Activated CD8-positive, alpha-beta T cell treated with anti-CD3 and anti-CD28 coated beads for 36 hours (primary cell): ENCODE measurements at regions not wholly inside any gene's neighbourhood (a gene's known extent, or its start where the extent isn't known, plus 50 kb on each side); places are given as distances from the start of the nearest gene placed in this dataset.

Experiments
- ATAC-seq: fragments of 200-7000 bp; cut with Tn5 transposase; one replicate; pipeline ENCODE4 v1.10.0; 2021; ENCODE audit warnings: mild to moderate bottlenecking, moderate library complexity
- CTCF ChIA-PET: fragments of 350-600 bp; sonication (Branson Sonifier 250); formaldehyde crosslinking; loops from one replicate; lab custom pipeline; 2021; ENCODE audit warnings: antibody characterized with exemption; lab: Charles Lee
- POLR2A ChIA-PET: fragments of 350-600 bp; sonication (Branson Sonifier 250); formaldehyde crosslinking; loops from one replicate; lab custom pipeline; 2021; ENCODE audit warnings: antibody characterized with exemption; lab: Charles Lee
- DNase-seq: peaks from one replicate; pipeline ENCODE4 v3.0.0-alpha.2; 2020
- H3K27ac Mint-ChIP-seq: one replicate; pipeline ENCODE4 v1.8.0; 2021; ENCODE audit warnings: mild to moderate bottlenecking, mixed read lengths
- H3K27me3 Mint-ChIP-seq: one replicate; pipeline ENCODE4 v1.8.0; 2021; ENCODE audit warnings: mixed read lengths
- H3K36me3 Mint-ChIP-seq: one replicate; pipeline ENCODE4 v1.8.0; 2021; ENCODE audit warnings: low read depth, mixed read lengths
- H3K4me1 Mint-ChIP-seq: one replicate; pipeline ENCODE4 v1.8.0; 2021; ENCODE audit warnings: low read depth, mixed read lengths
- H3K4me3 Mint-ChIP-seq: one replicate; pipeline ENCODE4 v1.8.0; 2021; ENCODE audit warnings: mild to moderate bottlenecking, moderate library complexity, mixed read lengths
- H3K9me3 Mint-ChIP-seq: one replicate; pipeline ENCODE4 v1.8.0; 2021; ENCODE audit warnings: mixed read lengths
- intact Hi-C: fragments of 100-400 bp; cut with micrococcal nuclease; formaldehyde crosslinking; loops from one replicate; pipeline ENCODE4 v1.10.0; 2022
- TF ChIP-seq, protein P1 (sequence below): fragments of 200-600 bp; IDR thresholded peaks from one replicate; pipeline ENCODE4 v1.8.0; 2022; ENCODE audit warnings: antibody characterized with exemption, mild to moderate bottlenecking

DNA sequence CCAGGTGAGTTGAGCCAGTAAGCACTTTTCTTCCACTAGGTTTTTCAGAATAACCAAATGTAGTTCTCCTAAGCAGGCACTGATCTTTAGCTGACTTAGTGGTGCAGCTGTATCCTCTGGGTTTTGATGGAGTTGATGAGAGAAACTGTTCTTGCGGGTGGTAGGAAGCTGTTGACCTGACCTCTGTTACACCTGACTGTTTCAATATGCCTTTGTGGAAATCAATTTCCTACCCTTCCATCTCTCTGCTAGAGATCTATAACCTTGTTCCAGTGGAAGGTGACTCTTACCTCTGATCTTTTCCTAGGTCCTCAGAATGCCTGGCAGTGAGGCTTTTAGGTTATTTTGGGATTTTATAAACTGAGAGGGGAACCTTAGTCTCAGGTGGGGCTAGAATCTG is 51.6 kb upstream of the MACF1 start:
- ATAC-seq (no peak), DNase-seq (no peak)
- intact Hi-C loops = no loop called here
- Mint-ChIP-seq H3K4me3 (no peak overlapping the region), H3K27ac (no peak overlapping the region), H3K9me3 (no peaks in the 10 kb centered on the region), H3K4me1 (peaks cover 11% of the 10 kb centered on the region), H3K27me3 (peaks cover 2% of the 10 kb centered on the region), H3K36me3 (no peaks in the 10 kb centered on the region)
- ChIA-PET POLR2A (no interaction called here), CTCF (no interaction called here)
- TF ChIP-seq, protein P1, sequence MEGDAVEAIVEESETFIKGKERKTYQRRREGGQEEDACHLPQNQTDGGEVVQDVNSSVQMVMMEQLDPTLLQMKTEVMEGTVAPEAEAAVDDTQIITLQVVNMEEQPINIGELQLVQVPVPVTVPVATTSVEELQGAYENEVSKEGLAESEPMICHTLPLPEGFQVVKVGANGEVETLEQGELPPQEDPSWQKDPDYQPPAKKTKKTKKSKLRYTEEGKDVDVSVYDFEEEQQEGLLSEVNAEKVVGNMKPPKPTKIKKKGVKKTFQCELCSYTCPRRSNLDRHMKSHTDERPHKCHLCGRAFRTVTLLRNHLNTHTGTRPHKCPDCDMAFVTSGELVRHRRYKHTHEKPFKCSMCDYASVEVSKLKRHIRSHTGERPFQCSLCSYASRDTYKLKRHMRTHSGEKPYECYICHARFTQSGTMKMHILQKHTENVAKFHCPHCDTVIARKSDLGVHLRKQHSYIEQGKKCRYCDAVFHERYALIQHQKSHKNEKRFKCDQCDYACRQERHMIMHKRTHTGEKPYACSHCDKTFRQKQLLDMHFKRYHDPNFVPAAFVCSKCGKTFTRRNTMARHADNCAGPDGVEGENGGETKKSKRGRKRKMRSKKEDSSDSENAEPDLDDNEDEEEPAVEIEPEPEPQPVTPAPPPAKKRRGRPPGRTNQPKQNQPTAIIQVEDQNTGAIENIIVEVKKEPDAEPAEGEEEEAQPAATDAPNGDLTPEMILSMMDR = no peak

DNA sequence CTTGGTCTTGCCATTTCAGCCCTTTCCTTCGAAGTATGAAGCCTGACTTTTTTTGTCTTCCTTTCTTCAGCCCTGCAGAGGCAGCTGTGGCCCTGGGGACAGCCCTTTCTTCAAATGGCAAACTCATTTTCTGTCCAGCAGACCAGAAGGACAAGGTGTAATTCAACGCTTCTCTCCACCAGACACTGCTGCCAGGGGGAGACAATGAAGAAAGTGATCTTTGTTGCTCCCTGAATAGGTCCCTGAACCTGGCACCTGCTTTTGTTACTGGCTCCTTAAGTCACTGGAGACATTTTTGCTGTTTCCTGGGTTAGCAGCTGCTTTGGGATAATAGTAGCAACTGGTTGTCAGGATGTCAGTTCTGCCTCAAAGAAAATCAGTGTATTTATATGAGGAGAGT is 50.8 kb upstream of the MACF1 start:
- Mint-ChIP-seq H3K27ac (no peak overlapping the region), H3K36me3 (no peaks in the 10 kb centered on the region), H3K4me3 (no peak overlapping the region), H3K27me3 (peaks cover 2% of the 10 kb centered on the region), H3K9me3 (no peaks in the 10 kb centered on the region), H3K4me1 (peaks cover 11% of the 10 kb centered on the region)
- TF ChIP-seq, protein P1 = no peak
- intact Hi-C loops = no loop called here
- CTCF ChIA-PET = interaction anchor here (1.0 to 1.9 kb wide), 2 partner anchors 12 to 55 kb away, joined by 4 to 5 read pairs; no protein-coding TSS in a partner anchor
- no peak for ATAC-seq
- DNase-seq = no peak
- POLR2A ChIA-PET = no interaction called here

DNA sequence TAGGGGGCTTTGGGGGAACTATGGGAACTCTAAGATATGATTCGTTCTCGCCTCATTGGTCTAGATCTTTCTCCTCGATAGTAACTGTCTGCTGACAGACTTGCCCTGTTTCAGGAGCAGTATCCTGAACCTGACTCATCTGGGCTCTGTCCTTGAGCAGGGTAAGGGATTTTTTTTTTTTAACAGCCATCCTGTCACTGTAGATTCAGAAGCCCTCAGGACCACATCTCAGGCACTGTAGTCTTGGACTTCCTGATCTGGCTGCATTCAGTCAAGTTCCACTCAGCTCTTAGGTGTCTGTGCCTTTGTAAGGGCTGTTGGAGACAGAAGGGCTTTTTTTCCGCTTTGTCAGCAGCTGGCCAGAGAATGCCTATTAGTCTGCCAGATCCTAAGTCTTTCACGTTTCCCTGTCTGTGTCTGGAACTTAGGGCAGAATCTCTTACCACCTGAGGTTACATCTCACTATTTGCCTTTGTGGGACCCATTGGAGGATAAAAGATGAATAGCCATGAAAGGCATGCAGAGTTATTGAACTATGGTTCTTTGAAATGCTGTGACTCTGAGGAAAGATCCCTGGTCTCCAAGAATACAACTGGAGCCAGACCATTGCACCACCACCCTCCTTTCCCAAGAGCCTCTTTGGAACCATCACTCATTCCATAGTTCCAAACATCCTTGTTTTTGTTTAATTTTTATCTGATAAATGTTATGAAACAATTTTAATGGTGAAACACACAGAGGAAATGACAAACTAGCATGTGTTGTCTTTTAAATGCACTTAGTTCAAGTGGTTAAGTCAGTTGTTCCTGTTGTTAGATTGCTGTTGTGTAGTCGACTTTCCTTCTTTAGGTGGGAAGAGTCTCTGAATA is 49.7 kb upstream of the MACF1 start:
- intact Hi-C loops = no loop called here
- DNase-seq (no peak), ATAC-seq (no peak)
- Mint-ChIP-seq H3K9me3 (no peaks in the 10 kb centered on the region), H3K4me3 (no peak overlapping the region), H3K36me3 (no peaks in the 10 kb centered on the region), H3K27me3 (no peaks in the 10 kb centered on the region), H3K4me1 (peaks cover 11% of the 10 kb centered on the region), H3K27ac (no peak overlapping the region)
- ChIA-PET POLR2A (no interaction called here), CTCF (interaction anchor here (1.9 kb wide), 1 partner anchor 13 kb away, joined by 4 read pairs; no protein-coding TSS in a partner anchor)
- TF ChIP-seq, protein P1 = no peak
